WTC11 (cell line): ENCODE measurements at regions not wholly inside any gene's neighbourhood (a gene's known extent, or its start where the extent isn't known, plus 50 kb on each side); places are given as distances from the start of the nearest gene placed in this dataset.

Source experiments
- ATAC-seq: fragments of 200-7000 bp; cut with Tn5 transposase; 2 replicates; pipeline ENCODE4 v1.10.0; 2021; ENCODE audit warnings: mild to moderate bottlenecking, moderate library complexity
- CTCF ChIA-PET: fragments of 300-600 bp; sonication (Branson Sonifier 250); formaldehyde crosslinking; loops from one replicate; lab custom pipeline; 2021; ENCODE audit warnings: antibody characterized with exemption; lab: Charles Lee
- POLR2A ChIA-PET: fragments of 350-600 bp; sonication (Branson Sonifier 250); formaldehyde crosslinking; loops from one replicate; lab custom pipeline; 2021; ENCODE audit warnings: antibody characterized with exemption; lab: Charles Lee
- DNase-seq: peaks from one replicate; pipeline ENCODE4 v3.0.0; 2021; ENCODE audit warnings: low spot score
- H3K27ac Mint-ChIP-seq: 2 replicates; pipeline ENCODE4 v1.8.0; 2021; ENCODE audit warnings: mixed read lengths
- H3K27me3 Mint-ChIP-seq: 2 replicates; pipeline ENCODE4 v1.8.0; 2021; ENCODE audit warnings: low read depth, mild to moderate bottlenecking, moderate library complexity, mixed read lengths
- H3K36me3 Mint-ChIP-seq: 2 replicates; pipeline ENCODE4 v1.8.0; 2021; ENCODE audit warnings: mixed read lengths
- H3K4me1 Mint-ChIP-seq: 2 replicates; pipeline ENCODE4 v1.8.0; 2022; ENCODE audit warnings: mixed read lengths
- H3K4me3 Mint-ChIP-seq: 2 replicates; pipeline ENCODE4 v1.8.0; 2021; ENCODE audit warnings: mild to moderate bottlenecking, moderate library complexity, mixed read lengths
- H3K9me3 Mint-ChIP-seq: 2 replicates; pipeline ENCODE4 v1.8.0; 2021; ENCODE audit warnings: mixed read lengths
- CBFB ChIP-seq: sonication (generic); formaldehyde crosslinking; IDR thresholded peaks from 2 replicates; pipeline ENCODE4 v1.8.1; 2022; ENCODE audit warnings: mild to moderate bottlenecking, low read depth, missing genetic modification reagents
- ELF4 ChIP-seq: sonication (generic); formaldehyde crosslinking; IDR thresholded peaks from 2 replicates; pipeline ENCODE4 v1.8.1; 2022; ENCODE audit warnings: low read depth, mild to moderate bottlenecking, moderate library complexity, missing genetic modification reagents
- FOXJ3 ChIP-seq: sonication (generic); formaldehyde crosslinking; IDR thresholded peaks from 2 replicates; pipeline ENCODE4 v1.9.0; 2021; ENCODE audit warnings: missing genetic modification reagents, mild to moderate bottlenecking, borderline replicate concordance
- GRHL2 ChIP-seq: fragments of 250-450 bp; sonication (Bioruptor Pico); IDR thresholded peaks from 2 replicates; pipeline ENCODE4 v1.8.0; 2022; ENCODE audit warnings: mild to moderate bottlenecking, moderate library complexity; ENCODE audit not compliant: insufficient replicate concordance, severe bottlenecking
- JAZF1 ChIP-seq: fragments of 250-450 bp; sonication (Bioruptor Pico); IDR thresholded peaks from 2 replicates; pipeline ENCODE4 v1.9.0; 2021; ENCODE audit warnings: moderate library complexity, mild to moderate bottlenecking, inconsistent platforms
- NR2C2 ChIP-seq: sonication (generic); formaldehyde crosslinking; IDR thresholded peaks from 2 replicates; pipeline ENCODE4 v1.8.0; 2022; ENCODE audit warnings: mild to moderate bottlenecking, missing genetic modification reagents
- RELA ChIP-seq: sonication (generic); formaldehyde crosslinking; IDR thresholded peaks from 2 replicates; pipeline ENCODE4 v1.8.1; 2022; ENCODE audit warnings: missing genetic modification reagents, mild to moderate bottlenecking, borderline replicate concordance
- RORB ChIP-seq: fragments of 250-450 bp; sonication (Bioruptor Pico); IDR thresholded peaks from 2 replicates; pipeline ENCODE4 v1.9.0; 2021; ENCODE audit warnings: mild to moderate bottlenecking
- TEAD1 ChIP-seq: sonication (generic); formaldehyde crosslinking; IDR thresholded peaks from 2 replicates; pipeline ENCODE4 v1.8.0; 2022; ENCODE audit warnings: mild to moderate bottlenecking, missing genetic modification reagents
- ZNF138 ChIP-seq: sonication (generic); formaldehyde crosslinking; conservative IDR thresholded peaks from 2 replicates; pipeline ENCODE4 v1.8.1; 2022; ENCODE audit warnings: mild to moderate bottlenecking, moderate library complexity, missing genetic modification reagents
- ZNF263 ChIP-seq: sonication (generic); formaldehyde crosslinking; IDR thresholded peaks from 2 replicates; pipeline ENCODE4 v1.8.1; 2022; ENCODE audit warnings: low read depth, mild to moderate bottlenecking, moderate library complexity, missing genetic modification reagents
- ZNF396 ChIP-seq: fragments of 250-450 bp; sonication (Bioruptor Pico); IDR thresholded peaks from 2 replicates; pipeline ENCODE4 v1.8.0; 2021; ENCODE audit warnings: mild to moderate bottlenecking, moderate library complexity, borderline replicate concordance
- ZNF423 ChIP-seq: fragments of 250-450 bp; sonication (Bioruptor Pico); IDR thresholded peaks from 2 replicates; pipeline ENCODE4 v2.1.2; 2022; ENCODE audit warnings: mild to moderate bottlenecking, moderate library complexity
- ZNF671 ChIP-seq: fragments of 250-450 bp; sonication (Bioruptor Pico); IDR thresholded peaks from 2 replicates; pipeline ENCODE4 v1.8.0; 2021; ENCODE audit warnings: mild to moderate bottlenecking
- TF ChIP-seq, protein P1 (sequence below): sonication (generic); formaldehyde crosslinking; IDR thresholded peaks from 2 replicates; pipeline ENCODE4 v1.8.0; 2022; ENCODE audit warnings: missing genetic modification reagents
- TF ChIP-seq, protein P2 (sequence below): sonication (generic); formaldehyde crosslinking; IDR thresholded peaks from 2 replicates; pipeline ENCODE4 v1.8.0; 2023; ENCODE audit warnings: mild to moderate bottlenecking, missing genetic modification reagents
- TF ChIP-seq, protein P3 (sequence below): sonication (generic); formaldehyde crosslinking; IDR thresholded peaks from 2 replicates; pipeline ENCODE4 v1.8.1; 2022; ENCODE audit warnings: missing genetic modification reagents, borderline replicate concordance
- TF ChIP-seq, protein P4 (sequence below): sonication (generic); formaldehyde crosslinking; IDR thresholded peaks from 2 replicates; pipeline ENCODE4 v1.8.0; 2023; ENCODE audit warnings: missing genetic modification reagents
- TF ChIP-seq, protein P5 (sequence below): fragments of 250-450 bp; sonication (Bioruptor Pico); IDR thresholded peaks from 2 replicates; pipeline ENCODE4 v2.1.2; 2022; ENCODE audit warnings: mild to moderate bottlenecking, moderate library complexity
- TF ChIP-seq, protein P6 (sequence below): sonication (generic); formaldehyde crosslinking; IDR thresholded peaks from 2 replicates; pipeline ENCODE4 v1.8.0; 2023; ENCODE audit warnings: missing genetic modification reagents, mild to moderate bottlenecking, borderline replicate concordance

DNA sequence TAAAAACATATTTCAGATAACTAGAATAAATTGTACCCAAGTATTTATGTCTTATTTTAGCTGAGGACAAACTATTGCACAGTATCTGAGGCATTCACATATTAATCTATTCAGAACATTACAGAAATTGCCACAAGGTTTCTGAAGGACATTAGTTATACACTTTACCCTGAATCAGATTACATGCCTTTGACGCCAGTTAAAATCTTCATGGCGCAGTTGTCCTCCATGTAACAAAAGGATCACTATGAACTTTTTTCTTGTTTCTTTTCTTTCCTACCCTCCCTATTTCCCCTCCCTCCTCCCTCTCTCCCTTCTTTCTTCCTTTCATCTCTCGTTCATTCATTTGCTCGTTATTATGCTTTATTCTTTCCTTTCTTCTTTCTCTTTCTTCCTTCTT, 176.6 kb upstream of the KITLG start (continued):
- TF ChIP-seq, protein P1, sequence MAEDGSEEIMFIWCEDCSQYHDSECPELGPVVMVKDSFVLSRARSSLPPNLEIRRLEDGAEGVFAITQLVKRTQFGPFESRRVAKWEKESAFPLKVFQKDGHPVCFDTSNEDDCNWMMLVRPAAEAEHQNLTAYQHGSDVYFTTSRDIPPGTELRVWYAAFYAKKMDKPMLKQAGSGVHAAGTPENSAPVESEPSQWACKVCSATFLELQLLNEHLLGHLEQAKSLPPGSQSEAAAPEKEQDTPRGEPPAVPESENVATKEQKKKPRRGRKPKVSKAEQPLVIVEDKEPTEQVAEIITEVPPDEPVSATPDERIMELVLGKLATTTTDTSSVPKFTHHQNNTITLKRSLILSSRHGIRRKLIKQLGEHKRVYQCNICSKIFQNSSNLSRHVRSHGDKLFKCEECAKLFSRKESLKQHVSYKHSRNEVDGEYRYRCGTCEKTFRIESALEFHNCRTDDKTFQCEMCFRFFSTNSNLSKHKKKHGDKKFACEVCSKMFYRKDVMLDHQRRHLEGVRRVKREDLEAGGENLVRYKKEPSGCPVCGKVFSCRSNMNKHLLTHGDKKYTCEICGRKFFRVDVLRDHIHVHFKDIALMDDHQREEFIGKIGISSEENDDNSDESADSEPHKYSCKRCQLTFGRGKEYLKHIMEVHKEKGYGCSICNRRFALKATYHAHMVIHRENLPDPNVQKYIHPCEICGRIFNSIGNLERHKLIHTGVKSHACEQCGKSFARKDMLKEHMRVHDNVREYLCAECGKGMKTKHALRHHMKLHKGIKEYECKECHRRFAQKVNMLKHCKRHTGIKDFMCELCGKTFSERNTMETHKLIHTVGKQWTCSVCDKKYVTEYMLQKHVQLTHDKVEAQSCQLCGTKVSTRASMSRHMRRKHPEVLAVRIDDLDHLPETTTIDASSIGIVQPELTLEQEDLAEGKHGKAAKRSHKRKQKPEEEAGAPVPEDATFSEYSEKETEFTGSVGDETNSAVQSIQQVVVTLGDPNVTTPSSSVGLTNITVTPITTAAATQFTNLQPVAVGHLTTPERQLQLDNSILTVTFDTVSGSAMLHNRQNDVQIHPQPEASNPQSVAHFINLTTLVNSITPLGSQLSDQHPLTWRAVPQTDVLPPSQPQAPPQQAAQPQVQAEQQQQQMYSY (CRISPR knock-in tag), result no peak
- TF ChIP-seq JAZF1 (CRISPR knock-in tag), result no peak

DNA sequence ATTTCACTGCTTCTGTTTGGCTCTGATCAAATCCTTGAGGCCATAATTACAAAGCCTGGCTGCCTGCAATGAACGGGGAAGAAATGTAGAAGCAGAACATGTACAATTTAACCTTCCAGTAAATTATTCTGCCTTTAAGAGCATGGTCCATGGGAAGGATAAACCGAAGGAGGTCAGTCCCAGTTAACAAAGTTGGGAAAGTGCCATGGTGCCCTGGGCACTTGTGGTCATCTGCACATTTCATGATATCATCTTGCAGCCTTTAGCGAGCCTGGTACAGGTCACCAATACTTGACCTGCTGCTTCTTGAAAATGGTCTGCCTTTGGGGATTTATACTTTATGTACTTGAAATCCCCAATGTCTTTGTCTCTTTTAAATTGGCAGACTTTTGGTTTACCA, 175.9 kb upstream of the KITLG start:
- Mint-ChIP-seq H3K9me3 (peaks cover 4% of the 10 kb centered on the region; the same call in 1 of the 2 replicates), H3K4me3 (no peak overlapping the region), H3K36me3 (no peaks in the 10 kb centered on the region), H3K27ac (no peak overlapping the region), H3K4me1 (no peaks in the 10 kb centered on the region), H3K27me3 (no peaks in the 10 kb centered on the region)
- DNase-seq (no peak), ATAC-seq (no peak)
- TF ChIP-seq CBFB (CRISPR knock-in tag), result no peak
- TF ChIP-seq ZNF396, result no peak
- TF ChIP-seq NR2C2 (CRISPR knock-in tag), result no peak
- TF ChIP-seq, protein P2, sequence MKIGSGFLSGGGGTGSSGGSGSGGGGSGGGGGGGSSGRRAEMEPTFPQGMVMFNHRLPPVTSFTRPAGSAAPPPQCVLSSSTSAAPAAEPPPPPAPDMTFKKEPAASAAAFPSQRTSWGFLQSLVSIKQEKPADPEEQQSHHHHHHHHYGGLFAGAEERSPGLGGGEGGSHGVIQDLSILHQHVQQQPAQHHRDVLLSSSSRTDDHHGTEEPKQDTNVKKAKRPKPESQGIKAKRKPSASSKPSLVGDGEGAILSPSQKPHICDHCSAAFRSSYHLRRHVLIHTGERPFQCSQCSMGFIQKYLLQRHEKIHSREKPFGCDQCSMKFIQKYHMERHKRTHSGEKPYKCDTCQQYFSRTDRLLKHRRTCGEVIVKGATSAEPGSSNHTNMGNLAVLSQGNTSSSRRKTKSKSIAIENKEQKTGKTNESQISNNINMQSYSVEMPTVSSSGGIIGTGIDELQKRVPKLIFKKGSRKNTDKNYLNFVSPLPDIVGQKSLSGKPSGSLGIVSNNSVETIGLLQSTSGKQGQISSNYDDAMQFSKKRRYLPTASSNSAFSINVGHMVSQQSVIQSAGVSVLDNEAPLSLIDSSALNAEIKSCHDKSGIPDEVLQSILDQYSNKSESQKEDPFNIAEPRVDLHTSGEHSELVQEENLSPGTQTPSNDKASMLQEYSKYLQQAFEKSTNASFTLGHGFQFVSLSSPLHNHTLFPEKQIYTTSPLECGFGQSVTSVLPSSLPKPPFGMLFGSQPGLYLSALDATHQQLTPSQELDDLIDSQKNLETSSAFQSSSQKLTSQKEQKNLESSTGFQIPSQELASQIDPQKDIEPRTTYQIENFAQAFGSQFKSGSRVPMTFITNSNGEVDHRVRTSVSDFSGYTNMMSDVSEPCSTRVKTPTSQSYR (CRISPR knock-in tag), result no peak
- POLR2A ChIA-PET, result no interaction called here
- CTCF ChIA-PET, result no interaction called here

DNA sequence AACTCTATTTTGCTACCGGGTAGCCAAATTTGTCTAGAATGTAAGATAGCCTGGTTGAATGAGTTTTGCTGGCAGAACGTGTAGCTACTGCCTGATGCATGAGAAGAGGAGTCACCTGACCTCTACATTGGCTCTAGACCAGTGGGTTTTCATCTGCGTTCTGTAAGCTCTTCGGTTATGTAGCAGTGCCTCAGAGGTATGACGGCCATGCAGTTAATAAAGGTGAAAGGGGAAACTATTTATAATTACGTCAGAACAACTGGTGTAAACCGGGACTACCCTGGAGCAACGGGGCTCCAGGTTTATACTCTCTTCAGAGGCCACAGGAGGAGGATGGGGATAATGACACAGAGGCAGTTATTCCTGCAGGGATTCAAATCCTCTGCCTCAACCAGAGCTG, 173.4 kb upstream of the KITLG start:
- no peak overlapping the region for H3K27ac Mint-ChIP-seq
- H3K9me3 Mint-ChIP-seq, result no peaks in the 10 kb centered on the region
- TF ChIP-seq, protein P3, sequence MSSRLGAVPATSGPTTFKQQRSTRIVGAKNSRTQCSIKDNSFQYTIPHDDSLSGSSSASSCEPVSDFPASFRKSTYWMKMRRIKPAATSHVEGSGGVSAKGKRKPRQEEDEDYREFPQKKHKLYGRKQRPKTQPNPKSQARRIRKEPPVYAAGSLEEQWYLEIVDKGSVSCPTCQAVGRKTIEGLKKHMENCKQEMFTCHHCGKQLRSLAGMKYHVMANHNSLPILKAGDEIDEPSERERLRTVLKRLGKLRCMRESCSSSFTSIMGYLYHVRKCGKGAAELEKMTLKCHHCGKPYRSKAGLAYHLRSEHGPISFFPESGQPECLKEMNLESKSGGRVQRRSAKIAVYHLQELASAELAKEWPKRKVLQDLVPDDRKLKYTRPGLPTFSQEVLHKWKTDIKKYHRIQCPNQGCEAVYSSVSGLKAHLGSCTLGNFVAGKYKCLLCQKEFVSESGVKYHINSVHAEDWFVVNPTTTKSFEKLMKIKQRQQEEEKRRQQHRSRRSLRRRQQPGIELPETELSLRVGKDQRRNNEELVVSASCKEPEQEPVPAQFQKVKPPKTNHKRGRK, result no peak
- no peak for TF ChIP-seq ZNF671 (CRISPR knock-in tag)
- TF ChIP-seq RORB (CRISPR knock-in tag), result no peak
- TF ChIP-seq, protein P4, sequence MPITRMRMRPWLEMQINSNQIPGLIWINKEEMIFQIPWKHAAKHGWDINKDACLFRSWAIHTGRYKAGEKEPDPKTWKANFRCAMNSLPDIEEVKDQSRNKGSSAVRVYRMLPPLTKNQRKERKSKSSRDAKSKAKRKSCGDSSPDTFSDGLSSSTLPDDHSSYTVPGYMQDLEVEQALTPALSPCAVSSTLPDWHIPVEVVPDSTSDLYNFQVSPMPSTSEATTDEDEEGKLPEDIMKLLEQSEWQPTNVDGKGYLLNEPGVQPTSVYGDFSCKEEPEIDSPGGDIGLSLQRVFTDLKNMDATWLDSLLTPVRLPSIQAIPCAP (CRISPR knock-in tag), result no peak
- no peak for TF ChIP-seq ZNF263 (CRISPR knock-in tag)
- no peak for TF ChIP-seq NR2C2 (CRISPR knock-in tag)
- no peak for TF ChIP-seq TEAD1 (CRISPR knock-in tag)
- no peak for TF ChIP-seq ZNF138 (CRISPR knock-in tag)
- TF ChIP-seq, protein P5, sequence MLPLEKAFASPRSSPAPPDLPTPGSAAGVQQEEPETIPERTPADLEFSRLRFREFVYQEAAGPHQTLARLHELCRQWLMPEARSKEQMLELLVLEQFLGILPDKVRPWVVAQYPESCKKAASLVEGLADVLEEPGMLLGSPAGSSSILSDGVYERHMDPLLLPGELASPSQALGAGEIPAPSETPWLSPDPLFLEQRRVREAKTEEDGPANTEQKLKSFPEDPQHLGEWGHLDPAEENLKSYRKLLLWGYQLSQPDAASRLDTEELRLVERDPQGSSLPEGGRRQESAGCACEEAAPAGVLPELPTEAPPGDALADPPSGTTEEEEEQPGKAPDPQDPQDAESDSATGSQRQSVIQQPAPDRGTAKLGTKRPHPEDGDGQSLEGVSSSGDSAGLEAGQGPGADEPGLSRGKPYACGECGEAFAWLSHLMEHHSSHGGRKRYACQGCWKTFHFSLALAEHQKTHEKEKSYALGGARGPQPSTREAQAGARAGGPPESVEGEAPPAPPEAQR (CRISPR knock-in tag), result no peak
- no peak for TF ChIP-seq ELF4 (CRISPR knock-in tag)
- no peak for TF ChIP-seq ZNF423 (CRISPR knock-in tag)
- no peak for TF ChIP-seq FOXJ3 (CRISPR knock-in tag)
- TF ChIP-seq RELA (CRISPR knock-in tag), result no peak
- TF ChIP-seq, protein P6, sequence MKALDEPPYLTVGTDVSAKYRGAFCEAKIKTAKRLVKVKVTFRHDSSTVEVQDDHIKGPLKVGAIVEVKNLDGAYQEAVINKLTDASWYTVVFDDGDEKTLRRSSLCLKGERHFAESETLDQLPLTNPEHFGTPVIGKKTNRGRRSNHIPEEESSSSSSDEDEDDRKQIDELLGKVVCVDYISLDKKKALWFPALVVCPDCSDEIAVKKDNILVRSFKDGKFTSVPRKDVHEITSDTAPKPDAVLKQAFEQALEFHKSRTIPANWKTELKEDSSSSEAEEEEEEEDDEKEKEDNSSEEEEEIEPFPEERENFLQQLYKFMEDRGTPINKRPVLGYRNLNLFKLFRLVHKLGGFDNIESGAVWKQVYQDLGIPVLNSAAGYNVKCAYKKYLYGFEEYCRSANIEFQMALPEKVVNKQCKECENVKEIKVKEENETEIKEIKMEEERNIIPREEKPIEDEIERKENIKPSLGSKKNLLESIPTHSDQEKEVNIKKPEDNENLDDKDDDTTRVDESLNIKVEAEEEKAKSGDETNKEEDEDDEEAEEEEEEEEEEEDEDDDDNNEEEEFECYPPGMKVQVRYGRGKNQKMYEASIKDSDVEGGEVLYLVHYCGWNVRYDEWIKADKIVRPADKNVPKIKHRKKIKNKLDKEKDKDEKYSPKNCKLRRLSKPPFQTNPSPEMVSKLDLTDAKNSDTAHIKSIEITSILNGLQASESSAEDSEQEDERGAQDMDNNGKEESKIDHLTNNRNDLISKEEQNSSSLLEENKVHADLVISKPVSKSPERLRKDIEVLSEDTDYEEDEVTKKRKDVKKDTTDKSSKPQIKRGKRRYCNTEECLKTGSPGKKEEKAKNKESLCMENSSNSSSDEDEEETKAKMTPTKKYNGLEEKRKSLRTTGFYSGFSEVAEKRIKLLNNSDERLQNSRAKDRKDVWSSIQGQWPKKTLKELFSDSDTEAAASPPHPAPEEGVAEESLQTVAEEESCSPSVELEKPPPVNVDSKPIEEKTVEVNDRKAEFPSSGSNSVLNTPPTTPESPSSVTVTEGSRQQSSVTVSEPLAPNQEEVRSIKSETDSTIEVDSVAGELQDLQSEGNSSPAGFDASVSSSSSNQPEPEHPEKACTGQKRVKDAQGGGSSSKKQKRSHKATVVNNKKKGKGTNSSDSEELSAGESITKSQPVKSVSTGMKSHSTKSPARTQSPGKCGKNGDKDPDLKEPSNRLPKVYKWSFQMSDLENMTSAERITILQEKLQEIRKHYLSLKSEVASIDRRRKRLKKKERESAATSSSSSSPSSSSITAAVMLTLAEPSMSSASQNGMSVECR (CRISPR knock-in tag), result no peak
- no peak for TF ChIP-seq GRHL2 (CRISPR knock-in tag)
- H3K4me1 Mint-ChIP-seq, result no peaks in the 10 kb centered on the region
- no peaks in the 10 kb centered on the region for H3K36me3 Mint-ChIP-seq
- DNase-seq (no peak), ATAC-seq (no peak)
- H3K27me3 Mint-ChIP-seq, result no peaks in the 10 kb centered on the region
- CTCF ChIA-PET, result no interaction called here
- POLR2A ChIA-PET, result no interaction called here
- H3K4me3 Mint-ChIP-seq, result no peak overlapping the region
